ENCODE measurements at regions not wholly inside any gene's neighbourhood (a gene's known extent, or its start where the extent isn't known, plus 50 kb on each side); places are given as distances from the start of the nearest gene placed in this dataset.

- DNase-seq (ENCODE audit: low spot score), result no peak
- Mint-ChIP-seq H3K27ac (ENCODE audit: unreplicated experiment) (no peak overlapping the region), H3K4me1 (ENCODE audit: unreplicated experiment) (no peaks in the 10 kb centered on the region), H3K36me3 (ENCODE audit: low read depth, unreplicated experiment) (no peaks in the 10 kb centered on the region), H3K27me3 (ENCODE audit: unreplicated experiment) (no peaks in the 10 kb centered on the region), H3K4me3 (ENCODE audit: unreplicated experiment) (no peak overlapping the region), H3K9me3 (ENCODE audit: unreplicated experiment) (no peaks in the 10 kb centered on the region)
- TF ChIP-seq, protein P1, sequence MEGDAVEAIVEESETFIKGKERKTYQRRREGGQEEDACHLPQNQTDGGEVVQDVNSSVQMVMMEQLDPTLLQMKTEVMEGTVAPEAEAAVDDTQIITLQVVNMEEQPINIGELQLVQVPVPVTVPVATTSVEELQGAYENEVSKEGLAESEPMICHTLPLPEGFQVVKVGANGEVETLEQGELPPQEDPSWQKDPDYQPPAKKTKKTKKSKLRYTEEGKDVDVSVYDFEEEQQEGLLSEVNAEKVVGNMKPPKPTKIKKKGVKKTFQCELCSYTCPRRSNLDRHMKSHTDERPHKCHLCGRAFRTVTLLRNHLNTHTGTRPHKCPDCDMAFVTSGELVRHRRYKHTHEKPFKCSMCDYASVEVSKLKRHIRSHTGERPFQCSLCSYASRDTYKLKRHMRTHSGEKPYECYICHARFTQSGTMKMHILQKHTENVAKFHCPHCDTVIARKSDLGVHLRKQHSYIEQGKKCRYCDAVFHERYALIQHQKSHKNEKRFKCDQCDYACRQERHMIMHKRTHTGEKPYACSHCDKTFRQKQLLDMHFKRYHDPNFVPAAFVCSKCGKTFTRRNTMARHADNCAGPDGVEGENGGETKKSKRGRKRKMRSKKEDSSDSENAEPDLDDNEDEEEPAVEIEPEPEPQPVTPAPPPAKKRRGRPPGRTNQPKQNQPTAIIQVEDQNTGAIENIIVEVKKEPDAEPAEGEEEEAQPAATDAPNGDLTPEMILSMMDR (IDR thresholded peaks at IDR 0.05; ENCODE audit: unreplicated experiment), result no peak
Measured at GRCh38 chr13:78836238-78836784, 177.4 kb upstream of the OBI1 start.

- Mint-ChIP-seq H3K27ac (ENCODE audit: unreplicated experiment) (no peak overlapping the region), H3K9me3 (ENCODE audit: unreplicated experiment) (no peaks in the 10 kb centered on the region), H3K27me3 (ENCODE audit: unreplicated experiment) (no peaks in the 10 kb centered on the region), H3K4me1 (ENCODE audit: unreplicated experiment) (no peaks in the 10 kb centered on the region), H3K4me3 (ENCODE audit: unreplicated experiment) (no peak overlapping the region), H3K36me3 (ENCODE audit: low read depth, unreplicated experiment) (no peaks in the 10 kb centered on the region)
- TF ChIP-seq, protein P1 (IDR thresholded peaks at IDR 0.05; ENCODE audit: unreplicated experiment), result no peak
- DNase-seq (ENCODE audit: low spot score), result no peak
Measured at GRCh38 chr13:78832461-78832860, 173.5 kb upstream of the OBI1 start.

- H3K27ac Mint-ChIP-seq (ENCODE audit: unreplicated experiment), result no peak overlapping the region
- TF ChIP-seq, protein P1 (IDR thresholded peaks at IDR 0.05; ENCODE audit: unreplicated experiment), result no peak
- no peak for DNase-seq (ENCODE audit: low spot score)
- H3K36me3 Mint-ChIP-seq (ENCODE audit: low read depth, unreplicated experiment), result no peaks in the 10 kb centered on the region
- no peak overlapping the region for H3K4me3 Mint-ChIP-seq (ENCODE audit: unreplicated experiment)
- H3K4me1 Mint-ChIP-seq (ENCODE audit: unreplicated experiment), result no peaks in the 10 kb centered on the region
- no peaks in the 10 kb centered on the region for H3K9me3 Mint-ChIP-seq (ENCODE audit: unreplicated experiment)
- no peaks in the 10 kb centered on the region for H3K27me3 Mint-ChIP-seq (ENCODE audit: unreplicated experiment)
Measured at GRCh38 chr13:78830508-78830907, 171.6 kb upstream of the OBI1 start.

GRCh38 chr13:78829821-78830220 is 170.9 kb upstream of the OBI1 start:
- H3K9me3 Mint-ChIP-seq (ENCODE audit: unreplicated experiment), result no peaks in the 10 kb centered on the region
- no peak for DNase-seq (ENCODE audit: low spot score)
- H3K4me3 Mint-ChIP-seq (ENCODE audit: unreplicated experiment), result no peak overlapping the region
- no peaks in the 10 kb centered on the region for H3K36me3 Mint-ChIP-seq (ENCODE audit: low read depth, unreplicated experiment)
- TF ChIP-seq, protein P1 (IDR thresholded peaks at IDR 0.05; ENCODE audit: unreplicated experiment), result no peak
- no peaks in the 10 kb centered on the region for H3K27me3 Mint-ChIP-seq (ENCODE audit: unreplicated experiment)
- no peaks in the 10 kb centered on the region for H3K4me1 Mint-ChIP-seq (ENCODE audit: unreplicated experiment)
- H3K27ac Mint-ChIP-seq (ENCODE audit: unreplicated experiment), result no peak overlapping the region

- DNase-seq (ENCODE audit: low spot score), result no peak
- Mint-ChIP-seq H3K36me3 (ENCODE audit: low read depth, unreplicated experiment) (no peaks in the 10 kb centered on the region), H3K27me3 (ENCODE audit: unreplicated experiment) (no peaks in the 10 kb centered on the region), H3K4me1 (ENCODE audit: unreplicated experiment) (no peaks in the 10 kb centered on the region), H3K9me3 (ENCODE audit: unreplicated experiment) (no peaks in the 10 kb centered on the region), H3K4me3 (ENCODE audit: unreplicated experiment) (no peak overlapping the region), H3K27ac (ENCODE audit: unreplicated experiment) (no peak overlapping the region)
- TF ChIP-seq, protein P1 (IDR thresholded peaks at IDR 0.05; ENCODE audit: unreplicated experiment), result no peak
Measured at GRCh38 chr13:78827471-78827870, 168.5 kb upstream of the OBI1 start.
